ENCODE measurements at regions not wholly inside any gene's neighbourhood (a gene's known extent, or its start where the extent isn't known, plus 50 kb on each side); places are given as distances from the start of the nearest gene placed in this dataset.

DNA sequence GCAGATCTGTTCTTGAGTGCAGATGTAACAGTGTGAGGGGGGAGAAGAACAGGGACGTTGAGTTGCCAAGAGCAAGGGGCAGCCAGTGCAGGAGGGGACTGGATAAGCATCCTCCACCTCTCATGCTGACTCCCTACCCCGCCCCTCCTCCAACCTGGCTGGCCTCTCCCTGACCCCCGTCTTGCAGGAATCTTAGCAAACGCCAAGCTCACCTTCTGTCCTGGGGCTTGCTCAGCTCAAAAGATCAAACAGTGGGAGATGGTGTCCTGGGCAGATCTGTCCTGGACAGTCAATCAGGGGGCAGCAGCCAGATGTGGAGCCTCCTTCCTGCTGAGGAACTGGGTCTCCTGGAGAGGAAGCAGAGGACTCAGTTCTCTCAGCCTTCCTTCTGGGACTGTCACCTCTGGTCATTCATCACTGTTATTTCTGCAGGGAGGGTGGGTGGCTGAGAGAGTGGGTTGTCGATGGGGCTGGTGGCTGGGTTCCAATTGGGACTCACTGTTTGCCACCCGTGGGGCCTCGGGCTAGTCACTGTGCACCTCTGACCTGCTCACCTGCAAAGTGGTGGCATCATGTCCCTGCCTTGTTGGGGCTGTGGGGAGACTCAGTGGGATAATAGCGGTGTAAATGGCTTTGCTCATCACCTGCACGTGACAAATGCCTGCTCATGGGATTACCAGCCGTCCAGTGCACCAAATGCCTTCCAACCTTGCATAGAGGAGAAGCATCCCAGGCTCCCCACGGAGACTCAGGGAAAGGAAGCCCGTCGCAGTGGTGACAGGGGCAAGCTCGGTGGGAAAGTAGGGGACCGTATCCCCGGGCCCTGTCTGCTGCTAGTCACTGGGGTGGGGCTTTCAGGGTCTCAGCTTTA, 154.4 kb downstream of the PTPRU start:
- TF ChIP-seq SUZ12 (IDR thresholded peaks at IDR 0.05): no peak
- TF ChIP-seq ARNT (IDR thresholded peaks at IDR 0.05): no peak
- no peak for TF ChIP-seq ELF4 (IDR thresholded peaks at IDR 0.05)
- TF ChIP-seq FOXK2 (IDR thresholded peaks at IDR 0.05): no peak
- TF ChIP-seq HDGF (IDR thresholded peaks at IDR 0.05; ENCODE audit: borderline replicate concordance): no peak
- no peak for TF ChIP-seq CTBP1 (IDR thresholded peaks at IDR 0.05; ENCODE audit: borderline replicate concordance)
